GM19328 (cell line): ENCODE measurements at regions not wholly inside any gene's neighbourhood (a gene's known extent, or its start where the extent isn't known, plus 50 kb on each side); places are given as distances from the start of the nearest gene placed in this dataset.
"Not testable (repeated sequence)": the region's sequence is repeated elsewhere in the genome, so short reads cannot be mapped to it uniquely, and the experiment has no call there.

Experiments used
- ATAC-seq: cut with Tn5 transposase; IDR thresholded peaks from one replicate; pipeline ENCODE4 v1.9.1; 2021; ENCODE audit warnings: mild to moderate bottlenecking, moderate library complexity; ENCODE audit not compliant: unreplicated experiment

GRCh38 chr20:56914532-56914931, 285.4 kb downstream of the TFAP2C start:
- no peak for ATAC-seq

- no peak for ATAC-seq
These were observed 287.2 kb downstream of the TFAP2C start for GRCh38 chr20:56916345-56916622.

- ATAC-seq = not testable (repeated sequence)
These were observed 290.9 kb downstream of the TFAP2C start for GRCh38 chr20:56920041-56920440.

- ATAC-seq = no peak
These were observed 293.4 kb downstream of the TFAP2C start for GRCh38 chr20:56922497-56922896.

GRCh38 chr20:56924292-56925081, 295.4 kb downstream of the TFAP2C start:
- no peak for ATAC-seq

- no peak for ATAC-seq
These were observed 296.1 kb downstream of the TFAP2C start for GRCh38 chr20:56925082-56925830.

- no peak for ATAC-seq
These were observed 296.7 kb downstream of the TFAP2C start for GRCh38 chr20:56925831-56926170.

GRCh38 chr20:56926501-56926900, 297.4 kb downstream of the TFAP2C start:
- ATAC-seq = no peak

GRCh38 chr20:56927127-56927526, 298.0 kb downstream of the TFAP2C start:
- ATAC-seq = no peak

- ATAC-seq = no peak
These were observed 298.9 kb downstream of the TFAP2C start for GRCh38 chr20:56928007-56928406.

- no peak for ATAC-seq
These were observed 300.5 kb downstream of the TFAP2C start for GRCh38 chr20:56929606-56930005.

- no peak for ATAC-seq
These were observed 301.8 kb downstream of the TFAP2C start for GRCh38 chr20:56930876-56931275.

GRCh38 chr20:56932575-56933330, 303.6 kb downstream of the TFAP2C start:
- no peak for ATAC-seq

GRCh38 chr20:56933331-56933698, 304.2 kb downstream of the TFAP2C start:
- no peak for ATAC-seq

GRCh38 chr20:56934888-56935287, 305.8 kb downstream of the TFAP2C start:
- ATAC-seq = no peak

GRCh38 chr20:56940466-56940865, 311.4 kb downstream of the TFAP2C start:
- no peak for ATAC-seq

GRCh38 chr20:56941101-56941686, 312.1 kb downstream of the TFAP2C start:
- no peak for ATAC-seq

GRCh38 chr20:56943946-56944945, 315.1 kb downstream of the TFAP2C start:
- ATAC-seq = no peak

- ATAC-seq = no peak
These were observed 316.0 kb downstream of the TFAP2C start for GRCh38 chr20:56945057-56945456.

- ATAC-seq = no peak
These were observed 316.8 kb downstream of the TFAP2C start for GRCh38 chr20:56945901-56946300.
